HPDE6-E6E7 (cell line): ENCODE measurements at regions not wholly inside any gene's neighbourhood (a gene's known extent, or its start where the extent isn't known, plus 50 kb on each side); places are given as distances from the start of the nearest gene placed in this dataset.
"Not testable (repeated sequence)": the region's sequence is repeated elsewhere in the genome, so short reads cannot be mapped to it uniquely, and the experiment has no call there.

Source experiments
- DNase-seq: peaks from one replicate; pipeline ENCODE4 v3.0.0; 2011; ENCODE audit warnings: missing footprints; ENCODE audit errors: extremely low spot score

- no peak for DNase-seq
Measured at GRCh38 chr3:99586701-99587100, 51.7 kb upstream of the COL8A1 start.

GRCh38 chr3:99579965-99580364, 58.4 kb upstream of the COL8A1 start:
- no peak for DNase-seq

- no peak for DNase-seq
Measured at GRCh38 chr3:99579246-99579645, 59.1 kb upstream of the COL8A1 start.

- DNase-seq, result no peak
Measured at GRCh38 chr3:99578339-99578970, 59.9 kb upstream of the COL8A1 start.

GRCh38 chr3:99576904-99577559, 61.4 kb upstream of the COL8A1 start:
- no peak for DNase-seq

- no peak for DNase-seq
Measured at GRCh38 chr3:99575683-99576082, 62.7 kb upstream of the COL8A1 start.

GRCh38 chr3:99570061-99570460, 68.3 kb upstream of the COL8A1 start:
- no peak for DNase-seq

GRCh38 chr3:99568663-99569335, 69.6 kb upstream of the COL8A1 start:
- no peak for DNase-seq

- DNase-seq, result no peak
Measured at GRCh38 chr3:99565331-99565730, 73.1 kb upstream of the COL8A1 start.

GRCh38 chr3:99562990-99563607, 75.3 kb upstream of the COL8A1 start:
- DNase-seq, result no peak

GRCh38 chr3:99562138-99562537, 76.3 kb upstream of the COL8A1 start:
- peak; percentile 17 for DNase-seq

- no peak for DNase-seq
Measured at GRCh38 chr3:99561056-99561455, 77.3 kb upstream of the COL8A1 start.

GRCh38 chr3:99559196-99559595, 79.2 kb upstream of the COL8A1 start:
- DNase-seq, result no peak

- not testable (repeated sequence) for DNase-seq
Measured at GRCh38 chr3:99555885-99556284, 82.5 kb upstream of the COL8A1 start.

GRCh38 chr3:99551520-99551919, 86.9 kb upstream of the COL8A1 start:
- no peak for DNase-seq

GRCh38 chr3:99549957-99550603, 88.3 kb upstream of the COL8A1 start:
- DNase-seq, result no peak

GRCh38 chr3:99549220-99549619, 89.2 kb upstream of the COL8A1 start:
- DNase-seq, result no peak

GRCh38 chr3:99548674-99549073, 89.7 kb upstream of the COL8A1 start:
- DNase-seq, result no peak

GRCh38 chr3:99545941-99546580, 92.3 kb upstream of the COL8A1 start:
- DNase-seq, result no peak

GRCh38 chr3:99544786-99545281, 93.6 kb upstream of the COL8A1 start:
- no peak for DNase-seq

GRCh38 chr3:99543796-99544195, 94.6 kb upstream of the COL8A1 start:
- no peak for DNase-seq
